Cerebellar nuclear complex (tissue), 1 donor: ENCODE measurements at regions not wholly inside any gene's neighbourhood (a gene's known extent, or its start where the extent isn't known, plus 50 kb on each side); places are given as distances from the start of the nearest gene placed in this dataset.

Source experiments
- DNase-seq, 2 experiments: peaks; one replicate each; lab custom pipeline; 2025; lab: John Stamatoyannopoulos, UW

DNA sequence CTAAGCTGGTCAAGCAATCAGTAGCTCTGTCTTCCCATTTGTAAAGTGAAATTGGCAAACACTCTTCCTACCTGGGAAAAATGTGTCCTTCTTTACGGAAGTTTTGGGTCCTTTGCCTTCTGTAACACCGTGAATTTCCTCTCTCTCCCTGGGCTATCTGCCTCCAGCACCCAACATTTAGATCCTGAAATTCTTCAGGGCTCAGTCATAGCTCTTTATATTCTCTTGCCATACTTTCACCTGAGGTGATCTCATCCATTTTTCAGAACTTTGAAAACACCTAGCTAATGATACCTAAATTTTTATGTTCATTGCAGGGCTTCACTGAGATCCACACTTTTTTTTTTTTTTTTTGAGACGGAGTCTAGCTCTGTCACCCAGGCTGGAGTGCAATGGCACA lies 1042.2 kb downstream of the DIAPH3 start:
- no peak for DNase-seq

DNA sequence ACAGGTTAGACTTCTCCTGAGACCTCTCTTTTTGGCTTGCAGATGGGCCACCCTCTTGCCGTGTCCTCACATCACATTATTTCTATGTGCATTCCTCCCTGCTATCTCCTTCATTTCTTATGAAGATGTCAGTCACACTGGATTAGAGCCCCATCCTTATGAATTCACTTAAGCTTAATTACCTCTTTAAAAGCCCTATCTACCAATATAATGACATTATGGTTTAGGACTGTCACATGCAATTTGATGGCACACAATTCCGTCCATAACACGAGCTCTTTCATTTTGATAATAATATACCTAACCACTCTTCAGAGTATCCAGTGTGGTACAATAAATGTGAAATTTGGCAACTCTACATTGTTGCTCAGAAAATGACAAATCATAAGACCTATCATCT lies 1037.3 kb downstream of the DIAPH3 start:
- no peak for DNase-seq

DNA sequence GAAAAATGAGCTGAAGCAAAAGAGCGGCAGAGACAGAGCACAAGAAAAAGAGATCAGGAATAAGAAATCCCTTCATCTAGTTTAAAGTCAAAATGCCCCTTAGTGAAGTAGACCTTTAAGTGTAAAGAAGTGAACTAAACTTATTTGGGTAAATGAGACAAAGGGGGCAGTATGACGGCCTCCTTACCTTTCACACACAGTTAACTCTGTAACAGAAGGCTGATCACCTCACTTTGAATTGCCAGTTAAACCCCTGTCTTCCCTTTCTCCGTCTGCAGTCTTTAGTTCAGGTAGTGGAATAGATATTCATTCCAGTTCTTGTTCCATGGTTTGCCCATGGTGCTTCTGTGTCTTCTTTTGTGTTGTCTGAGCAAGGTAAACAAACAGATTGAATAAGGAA lies 1029.8 kb downstream of the DIAPH3 start:
- DNase-seq = no peak

DNA sequence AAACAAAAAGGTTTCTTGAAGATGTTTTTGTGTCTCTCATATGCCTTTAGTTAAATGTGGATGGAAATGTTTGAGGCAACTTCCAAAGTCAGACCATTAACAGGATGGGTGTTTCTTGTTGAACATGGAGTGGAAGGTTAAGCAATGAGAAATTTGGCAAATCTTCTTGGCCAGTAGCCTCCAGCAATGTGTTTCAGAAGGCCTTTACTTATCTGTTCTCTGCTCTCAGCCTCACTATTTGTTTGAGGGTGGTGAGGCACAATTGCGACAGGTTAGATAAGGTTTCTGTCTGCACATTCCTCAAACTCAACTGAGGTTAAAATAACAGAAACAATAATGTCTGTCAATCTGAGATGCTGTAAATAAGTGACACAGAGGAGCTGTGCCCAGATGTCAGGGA lies 1019.0 kb downstream of the DIAPH3 start:
- no peak for DNase-seq

DNA sequence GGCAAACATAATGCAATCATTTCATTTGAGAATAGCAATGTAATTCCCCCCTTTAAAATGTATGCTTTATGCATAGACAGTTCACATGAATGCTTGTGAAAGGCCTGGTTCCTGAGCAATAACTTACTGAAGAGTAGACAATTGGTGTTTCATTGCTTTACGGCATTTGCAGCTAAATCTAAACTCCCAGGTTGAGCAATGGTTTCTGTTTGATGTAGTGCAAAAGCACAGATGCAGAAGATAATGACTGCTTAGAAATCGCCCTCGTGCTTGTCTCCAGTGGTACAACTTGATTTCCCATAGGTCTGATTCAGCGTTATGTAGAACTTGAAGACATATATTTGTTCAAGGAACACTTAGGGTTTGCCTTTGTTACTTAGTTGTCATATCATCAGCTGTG lies 1018.3 kb downstream of the DIAPH3 start:
- no peak for DNase-seq

DNA sequence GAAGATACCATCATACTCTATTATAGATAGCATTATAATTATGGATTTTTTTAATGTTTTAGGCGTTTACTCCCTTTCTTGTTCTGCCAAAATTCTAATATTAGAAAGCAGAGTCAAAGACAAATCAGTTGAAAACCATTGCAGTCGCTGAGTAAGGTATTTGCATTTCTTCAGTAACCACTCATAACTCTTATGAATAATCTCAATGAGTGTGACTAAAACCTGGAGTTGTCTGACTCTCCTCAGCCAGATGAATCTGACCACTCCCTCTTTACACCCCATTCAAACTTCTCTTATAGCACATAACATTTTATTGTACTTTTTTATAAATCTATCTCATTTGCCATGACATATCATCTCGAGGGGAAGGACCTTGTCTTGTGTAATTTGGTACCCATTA lies 1006.5 kb downstream of the DIAPH3 start:
- no peak for DNase-seq

DNA sequence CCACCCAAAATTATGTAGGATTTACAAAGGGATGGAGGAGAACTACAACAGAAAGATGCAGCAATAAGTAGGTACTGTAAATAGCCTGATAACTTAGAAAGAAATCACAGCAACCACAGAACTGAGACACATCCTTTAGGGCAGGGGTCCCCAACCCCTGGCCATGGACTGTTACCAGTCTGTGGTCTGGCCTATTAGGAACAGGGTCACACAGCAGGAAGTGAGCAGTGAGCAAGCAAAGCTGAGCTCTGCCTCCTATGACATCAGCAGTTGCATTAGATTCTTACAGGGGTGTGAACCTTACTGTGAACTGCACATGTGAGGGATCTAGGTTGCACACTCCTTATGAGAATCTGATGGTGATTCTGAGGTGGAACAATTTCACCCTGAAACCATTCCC lies 997.6 kb downstream of the DIAPH3 start:
- DNase-seq = no peak

DNA sequence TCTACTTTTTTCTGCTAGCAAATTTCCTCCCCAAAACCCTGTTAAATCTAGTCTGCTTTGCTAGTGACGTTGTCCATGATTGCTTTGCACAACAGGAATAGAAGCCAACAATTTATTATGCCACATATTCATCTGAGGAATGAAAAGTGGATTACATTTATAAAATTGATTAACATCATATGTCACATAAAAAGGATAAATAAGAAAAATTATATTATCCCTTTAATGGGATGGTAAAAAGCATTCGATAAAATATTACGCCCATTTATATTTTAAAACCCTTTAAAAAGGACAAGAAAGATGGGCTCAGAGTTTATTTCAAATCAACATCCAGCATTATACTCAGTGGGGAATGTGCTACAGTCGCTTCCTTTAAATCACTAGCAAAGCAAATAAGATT lies 991.7 kb downstream of the DIAPH3 start:
- no peak for DNase-seq

DNA sequence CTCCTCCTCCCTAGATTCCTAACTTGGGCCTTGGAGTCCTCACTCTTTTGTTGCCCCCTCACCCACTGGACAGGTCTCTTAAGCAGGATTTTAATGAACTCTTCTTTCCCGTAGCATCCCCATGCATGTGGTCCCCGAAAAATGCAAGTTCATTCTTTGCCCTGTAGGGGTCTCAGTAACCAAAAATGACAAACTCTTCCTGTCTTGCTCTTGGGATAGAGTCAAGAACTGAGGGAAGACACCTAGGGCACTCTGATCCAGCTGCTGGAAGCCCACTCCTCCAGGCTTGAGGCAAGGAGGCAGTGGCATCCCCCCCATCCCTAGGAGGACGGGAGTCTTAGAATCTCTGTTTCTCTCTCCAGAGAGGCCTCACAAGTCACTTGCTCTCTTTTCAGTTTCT lies 987.0 kb downstream of the DIAPH3 start:
- no peak for DNase-seq

DNA sequence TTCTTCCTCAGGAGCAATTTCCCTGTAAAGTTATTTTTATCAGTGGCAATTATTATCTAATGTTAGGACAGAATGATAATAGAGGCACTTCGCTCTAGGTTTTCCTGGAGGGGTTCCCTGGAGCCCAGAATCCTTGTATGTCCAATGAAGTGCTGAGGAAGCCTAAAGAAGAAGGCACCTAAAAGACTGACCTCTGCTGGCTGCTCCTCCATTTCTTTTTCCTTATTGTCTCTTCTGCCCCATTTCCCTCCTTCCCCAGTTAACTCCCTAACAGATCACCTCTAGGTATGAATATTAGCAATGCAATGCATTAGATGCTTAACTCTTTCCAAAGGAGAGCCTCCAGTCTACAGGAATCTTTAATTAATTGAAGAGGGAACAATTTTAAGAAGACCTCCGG lies 985.4 kb downstream of the DIAPH3 start:
- DNase-seq = no peak

DNA sequence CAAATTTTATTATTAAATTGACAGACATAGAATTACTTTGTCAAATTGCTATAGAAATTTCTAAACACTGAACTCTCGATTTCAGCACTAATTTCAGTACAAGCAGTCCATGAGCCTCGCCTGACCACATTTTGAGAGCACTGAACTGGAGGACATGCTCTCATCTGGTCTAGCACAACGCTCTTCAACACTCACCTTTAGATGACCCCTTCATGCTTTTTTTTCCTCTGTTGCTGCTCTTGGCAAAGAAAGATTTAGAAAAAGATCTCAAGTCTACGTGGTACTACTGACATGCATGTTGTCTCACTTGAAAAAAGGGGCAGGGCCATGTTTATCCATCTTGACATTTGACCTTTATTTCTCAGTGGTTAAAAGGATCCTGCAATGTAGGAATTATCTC lies 981.5 kb downstream of the DIAPH3 start:
- no peak for DNase-seq

DNA sequence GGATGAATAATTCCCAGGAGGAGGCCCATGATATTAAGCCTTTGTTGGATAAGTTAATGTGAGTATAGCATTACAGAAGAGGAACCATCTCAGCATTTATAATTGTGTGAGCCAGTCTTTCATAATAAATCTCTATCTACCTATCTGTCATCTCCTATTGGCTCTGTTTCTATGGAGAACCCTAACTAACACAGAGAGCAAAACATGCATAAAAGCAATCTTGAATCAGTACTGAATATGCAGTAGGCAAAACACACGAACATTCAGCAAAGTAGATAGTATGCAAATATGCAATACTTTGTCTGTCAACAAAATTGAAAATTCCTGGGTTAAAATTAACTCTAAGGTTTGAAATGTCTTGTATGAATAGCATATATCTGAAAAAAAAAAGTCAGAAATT lies 966.3 kb downstream of the DIAPH3 start:
- no peak for DNase-seq

DNA sequence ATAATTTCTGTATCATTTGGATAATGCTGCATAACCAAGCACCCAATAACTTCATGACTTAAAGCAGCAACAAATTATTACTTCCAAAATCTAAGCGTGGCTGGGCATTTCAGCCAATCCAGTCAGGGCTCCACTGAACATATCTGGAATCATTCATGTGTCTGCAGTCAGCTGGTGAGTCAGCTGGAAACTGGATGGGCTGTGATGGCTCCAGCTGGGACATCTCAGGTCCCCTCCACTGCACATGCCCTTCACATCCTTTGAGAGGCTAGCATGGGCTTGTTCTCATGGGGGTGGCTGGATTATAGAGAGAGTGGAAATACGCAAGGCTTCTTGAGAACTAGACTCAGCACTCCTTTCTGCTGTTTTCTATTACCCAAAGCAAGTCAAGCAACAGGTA lies 961.9 kb downstream of the DIAPH3 start:
- no peak for DNase-seq

DNA sequence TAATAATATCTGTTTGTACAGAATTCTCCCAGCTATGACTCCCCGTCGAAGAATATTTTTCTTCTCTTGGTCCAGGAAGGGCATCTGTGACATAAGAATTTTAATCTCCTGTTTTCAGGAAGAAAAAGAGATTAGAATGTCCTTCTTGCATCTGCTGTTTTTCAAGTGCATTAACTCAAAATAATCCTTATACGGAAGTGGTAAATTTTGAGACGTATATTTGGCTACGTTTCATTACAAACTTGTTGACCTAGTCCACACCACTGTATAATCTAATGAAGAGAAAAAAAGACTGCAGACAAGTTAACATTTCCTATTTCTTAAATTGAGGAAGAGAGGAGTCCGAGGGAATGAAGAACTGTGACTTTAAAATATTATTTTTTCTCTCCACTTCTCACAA lies 959.9 kb downstream of the DIAPH3 start:
- no peak for DNase-seq

DNA sequence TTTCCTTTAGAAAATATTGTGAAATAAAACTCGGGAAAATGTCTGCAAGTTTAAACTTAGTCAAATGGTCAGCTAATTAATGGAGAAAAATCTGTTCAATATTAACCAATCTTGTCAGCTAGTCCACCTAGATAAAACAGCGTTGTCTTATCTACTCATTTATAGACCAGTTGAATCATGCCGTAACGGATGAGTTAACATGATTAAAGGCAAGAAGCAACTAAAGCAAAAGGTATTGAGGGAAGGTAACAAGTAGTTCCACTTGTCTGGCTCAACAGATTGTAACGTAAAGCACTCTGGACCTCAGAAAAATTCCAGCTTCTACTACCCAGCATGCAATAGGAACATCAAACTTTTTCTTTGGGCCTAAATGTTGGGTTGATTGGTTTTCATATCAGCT lies 958.2 kb downstream of the DIAPH3 start:
- no peak for DNase-seq

DNA sequence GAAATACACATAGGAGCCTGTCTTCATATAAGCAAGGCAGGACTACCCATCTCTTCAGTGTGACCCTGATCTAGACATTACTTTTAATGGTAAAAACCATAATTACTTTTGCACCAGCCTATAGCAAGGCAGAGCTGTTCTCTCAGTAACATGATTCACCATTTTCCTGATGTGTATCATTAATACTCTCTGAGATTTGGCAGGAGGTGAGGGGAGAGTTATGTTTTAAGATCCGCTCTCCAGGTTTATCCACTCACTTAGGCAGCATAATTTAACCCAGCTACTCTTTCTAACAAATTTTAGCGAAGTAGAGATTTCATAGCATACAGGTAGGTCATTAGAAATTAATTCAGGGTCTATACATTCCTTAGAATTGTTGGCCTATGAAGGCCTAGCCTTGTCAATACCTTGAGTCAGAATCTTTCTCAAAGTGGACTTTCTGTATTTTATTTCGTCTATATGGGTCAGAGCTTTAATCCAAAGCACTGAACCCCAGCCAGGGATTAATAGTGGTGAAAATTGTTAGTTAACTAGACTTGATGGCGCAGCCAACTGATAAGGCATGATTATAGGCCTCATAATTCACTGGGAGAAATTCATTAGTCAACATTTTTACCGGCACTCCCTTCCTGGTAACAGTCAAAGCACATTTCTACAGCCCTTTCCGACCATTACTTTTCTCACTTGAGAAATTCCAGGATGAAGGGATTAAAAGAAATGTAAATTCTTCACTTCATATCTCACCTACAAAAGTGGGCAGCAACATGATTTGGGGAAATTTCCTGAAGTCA lies 955.1 kb downstream of the DIAPH3 start:
- DNase-seq = no peak

DNA sequence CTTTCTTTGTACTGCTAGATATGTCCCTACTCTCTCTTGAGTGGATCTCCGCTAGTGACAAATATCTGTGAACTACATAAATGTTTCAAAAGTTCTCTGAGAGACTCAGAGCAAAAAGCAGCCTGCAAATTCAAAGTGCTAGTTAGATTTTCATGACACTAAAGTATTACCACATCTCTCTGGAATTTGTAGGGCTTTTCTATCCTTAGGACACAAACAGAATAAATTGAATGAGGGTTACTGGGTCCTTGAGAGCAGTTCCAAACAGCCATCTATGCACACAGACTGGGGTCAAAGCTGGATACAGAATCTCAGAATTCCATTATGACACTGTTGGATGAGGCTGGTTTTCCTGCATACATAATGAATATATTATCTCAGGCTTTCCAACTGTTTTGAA lies 953.2 kb downstream of the DIAPH3 start:
- DNase-seq = no peak

DNA sequence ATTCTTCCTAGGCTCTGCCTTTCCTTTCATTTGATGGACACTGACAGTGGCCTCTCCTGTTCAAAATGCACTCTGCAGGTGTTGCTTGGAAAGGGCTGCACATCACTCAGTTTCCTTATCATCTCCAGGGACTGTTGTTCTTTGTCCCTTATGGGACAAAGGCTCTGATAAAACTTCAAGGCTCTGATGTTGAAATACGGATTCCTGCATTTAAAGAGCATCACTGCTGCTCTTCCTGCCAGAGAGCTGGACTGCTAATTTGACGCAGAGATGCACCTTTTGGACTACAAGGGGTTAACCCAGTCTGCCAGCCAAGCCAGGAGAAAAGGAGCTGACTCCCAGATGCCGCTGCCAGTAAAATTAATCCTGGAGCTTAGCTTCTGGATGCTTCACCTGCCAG lies 952.1 kb downstream of the DIAPH3 start:
- DNase-seq = no peak

DNA sequence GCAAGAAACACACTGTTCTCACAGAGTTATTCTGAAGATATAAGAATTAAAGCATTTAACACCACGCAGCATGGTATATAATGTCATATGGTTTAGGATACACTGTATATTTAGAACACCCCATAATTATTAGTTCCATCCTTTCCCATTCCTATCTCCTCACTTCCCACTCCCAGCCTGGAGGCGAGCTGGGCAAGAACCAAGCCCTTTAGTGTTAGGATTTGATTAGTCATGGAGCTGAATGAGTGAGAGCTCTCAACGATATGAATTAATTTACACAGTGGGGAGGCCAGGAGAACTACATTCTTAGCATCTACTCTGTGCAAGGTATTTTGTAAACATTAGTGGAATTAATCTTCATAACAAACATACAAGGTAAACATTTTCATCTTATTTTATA lies 934.3 kb downstream of the DIAPH3 start:
- no peak for DNase-seq

DNA sequence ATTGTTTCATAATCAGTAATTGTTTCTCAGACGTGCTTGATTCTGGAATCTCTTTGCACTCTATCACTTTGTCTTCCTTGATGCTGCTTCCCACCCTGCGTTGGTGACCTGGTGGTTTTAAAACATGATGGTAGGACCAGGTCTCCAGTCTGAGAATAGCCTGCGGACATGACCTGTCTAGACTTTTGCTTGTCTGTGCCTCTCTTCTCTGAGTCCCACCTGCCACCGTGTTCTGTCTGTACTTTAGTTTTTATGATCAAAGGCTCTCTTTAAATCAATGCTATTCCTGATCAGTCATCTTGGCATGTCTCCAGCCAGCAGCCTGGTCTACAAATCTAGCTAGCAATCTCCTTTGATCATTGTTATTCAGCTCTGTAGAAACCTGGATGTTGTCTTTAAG lies 933.9 kb downstream of the DIAPH3 start:
- DNase-seq = no peak

DNA sequence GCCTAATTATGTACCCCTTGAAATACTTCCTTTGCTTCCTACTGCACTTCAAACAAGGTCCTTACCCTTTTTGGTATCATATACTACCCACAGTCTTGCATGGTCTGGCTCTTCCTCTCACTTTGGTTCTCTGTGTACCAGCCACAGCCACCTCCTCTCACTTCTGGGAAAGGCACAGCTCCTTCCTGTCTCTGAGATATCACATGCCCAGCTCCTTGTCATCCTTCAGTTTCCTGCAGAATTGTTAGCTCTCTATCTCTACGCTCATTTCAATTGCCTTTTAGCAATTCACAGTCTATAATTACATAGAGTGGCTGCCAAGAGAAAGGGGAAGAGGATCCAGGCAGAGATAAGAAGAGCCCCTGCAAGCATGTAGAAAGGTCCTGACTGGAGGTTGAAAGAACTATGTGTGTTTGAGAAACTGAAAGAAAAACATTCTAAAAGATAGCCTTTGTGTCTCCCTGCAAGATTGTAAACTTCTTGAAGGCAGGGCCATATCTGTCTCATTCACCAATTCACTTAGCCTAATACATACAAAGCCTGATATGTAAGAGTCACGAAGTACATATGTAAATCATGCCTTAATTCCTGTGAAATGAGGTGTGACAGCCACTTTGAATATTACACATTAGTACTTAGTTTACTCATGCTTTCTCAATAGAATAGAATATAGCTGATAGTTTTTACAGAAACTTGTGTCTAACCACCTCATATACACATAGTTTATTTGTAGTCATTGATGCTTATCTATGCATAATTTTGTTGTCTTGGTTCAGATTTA lies 933.1 kb downstream of the DIAPH3 start:
- DNase-seq = no peak

DNA sequence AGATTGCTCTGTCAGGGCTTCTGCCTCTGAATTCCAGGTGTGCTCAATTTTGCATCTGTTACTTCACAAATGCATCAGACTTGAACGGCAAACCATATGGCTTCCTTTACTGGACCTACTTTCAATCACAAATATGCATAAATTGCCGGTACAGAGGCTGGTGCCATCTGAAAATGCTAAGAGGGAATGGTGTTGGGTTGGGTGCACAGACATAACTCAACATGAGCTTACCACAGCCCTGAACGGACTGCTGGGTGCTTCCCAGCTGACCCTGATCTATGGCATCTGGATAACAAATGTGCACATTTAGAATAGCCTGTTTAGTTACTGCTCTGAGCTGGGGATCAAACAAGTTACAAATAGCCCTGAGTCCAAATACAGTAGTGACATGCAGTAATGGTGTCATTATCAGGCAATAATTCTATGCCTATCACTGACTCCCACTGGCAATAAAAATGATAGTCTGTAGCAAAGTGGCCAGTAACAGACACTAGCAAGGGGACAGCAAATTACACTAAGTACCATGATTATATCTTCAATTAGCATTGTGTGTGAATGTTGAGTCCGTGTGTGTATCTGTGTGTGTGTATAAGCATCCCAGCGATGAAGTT lies 927.3 kb downstream of the DIAPH3 start:
- DNase-seq = no peak

DNA sequence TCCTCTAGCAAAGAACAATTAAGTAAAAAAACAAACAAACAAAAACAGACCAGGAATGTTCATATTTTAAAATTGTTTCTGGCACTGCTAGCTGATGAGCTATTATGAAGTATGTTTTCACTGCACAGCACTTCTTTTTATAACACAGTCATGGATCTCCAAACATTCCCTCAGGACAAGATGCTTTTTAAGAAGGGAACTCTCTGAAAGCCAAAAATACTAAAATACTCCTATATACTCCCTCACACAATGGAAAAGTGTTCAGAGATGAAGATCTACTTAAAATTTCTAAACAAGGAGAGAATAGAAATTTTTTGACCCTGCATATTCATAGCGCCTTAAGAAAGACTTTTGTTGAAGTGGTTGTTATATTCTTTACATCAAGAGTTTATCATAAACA lies 926.8 kb downstream of the DIAPH3 start:
- no peak for DNase-seq
